Loucy (cell line): ENCODE measurements at regions not wholly inside any gene's neighbourhood (a gene's known extent, or its start where the extent isn't known, plus 50 kb on each side); places are given as distances from the start of the nearest gene placed in this dataset.

Experiments used
- H2AFZ ChIP-seq: fragments of 200-600 bp; sonication (generic); 2 replicates; pipeline ENCODE4 v1.6.0; 2016; ENCODE audit warnings: antibody characterized with exemption, mild to moderate bottlenecking, low read length, moderate library complexity
- H3F3A ChIP-seq: fragments of 200-600 bp; 2 replicates; pipeline ENCODE4 v1.6.0; 2016; ENCODE audit warnings: antibody characterized with exemption, low read depth, mild to moderate bottlenecking
- H3K27me3 ChIP-seq: fragments of 200-600 bp; sonication (generic); 2 replicates; pipeline ENCODE4 v1.6.1; 2014; ENCODE audit warnings: low read length, mild to moderate bottlenecking; ENCODE audit not compliant: insufficient read depth, poor library complexity, severe bottlenecking
- H3K36me3 ChIP-seq: fragments of 200-600 bp; sonication (generic); 2 replicates; pipeline ENCODE4 v1.6.1; 2016; ENCODE audit warnings: low read length; ENCODE audit not compliant: insufficient read depth
- H3K4me1 ChIP-seq: fragments of 200-600 bp; sonication (generic); 2 replicates; pipeline ENCODE4 v1.5.1; 2014; ENCODE audit warnings: low read length, mild to moderate bottlenecking; ENCODE audit not compliant: insufficient read depth, poor library complexity, severe bottlenecking
- H3K4me2 ChIP-seq: fragments of 200-600 bp; sonication (generic); 2 replicates; pipeline ENCODE4 v1.6.0; 2014; ENCODE audit warnings: antibody characterized with exemption, low read length, low read depth, mild to moderate bottlenecking; ENCODE audit not compliant: poor library complexity, severe bottlenecking
- H3K4me3 ChIP-seq: fragments of 200-600 bp; sonication (generic); 2 replicates; pipeline ENCODE4 v1.5.1; 2014; ENCODE audit warnings: low read length, mild to moderate bottlenecking, mixed read lengths; ENCODE audit not compliant: poor library complexity, severe bottlenecking
- H3K79me2 ChIP-seq: fragments of 200-600 bp; sonication (generic); 2 replicates; pipeline ENCODE4 v1.6.1; 2014; ENCODE audit warnings: low read length; ENCODE audit not compliant: insufficient read depth
- H3K9ac ChIP-seq: fragments of 200-600 bp; sonication (generic); 2 replicates; pipeline ENCODE4 v1.6.0; 2014; ENCODE audit warnings: mild to moderate bottlenecking, low read depth, low read length, moderate library complexity; ENCODE audit not compliant: poor library complexity, severe bottlenecking
- H3K9me2 ChIP-seq: fragments of 200-600 bp; sonication (generic); replicated peaks from 2 replicates; pipeline ENCODE4 v1.6.1; 2016; ENCODE audit warnings: low read depth, low read length, mixed read lengths
- H3K9me3 ChIP-seq: fragments of 200-600 bp; sonication (generic); 2 replicates; pipeline ENCODE4 v1.6.1; 2014; ENCODE audit warnings: mild to moderate bottlenecking, antibody characterized with exemption, low read length, low read depth; ENCODE audit not compliant: insufficient read depth
- H4K20me1 ChIP-seq: fragments of 200-600 bp; sonication (generic); 2 replicates; pipeline ENCODE4 v1.6.0; 2014; ENCODE audit warnings: antibody characterized with exemption, low read length, mild to moderate bottlenecking; ENCODE audit not compliant: insufficient read depth, poor library complexity, severe bottlenecking
- EZH2phosphoT487 ChIP-seq: fragments of 200-600 bp; IDR thresholded peaks from 2 replicates; pipeline ENCODE4 v1.6.1; 2018; ENCODE audit warnings: antibody characterized with exemption, mild to moderate bottlenecking, moderate library complexity, borderline replicate concordance
- TF ChIP-seq, protein P1 (sequence below): fragments of 200-600 bp; sonication (generic); conservative IDR thresholded peaks from 2 replicates; pipeline ENCODE4 v1.5.1; 2014; ENCODE audit warnings: mild to moderate bottlenecking, antibody characterized with exemption, low read length

DNA sequence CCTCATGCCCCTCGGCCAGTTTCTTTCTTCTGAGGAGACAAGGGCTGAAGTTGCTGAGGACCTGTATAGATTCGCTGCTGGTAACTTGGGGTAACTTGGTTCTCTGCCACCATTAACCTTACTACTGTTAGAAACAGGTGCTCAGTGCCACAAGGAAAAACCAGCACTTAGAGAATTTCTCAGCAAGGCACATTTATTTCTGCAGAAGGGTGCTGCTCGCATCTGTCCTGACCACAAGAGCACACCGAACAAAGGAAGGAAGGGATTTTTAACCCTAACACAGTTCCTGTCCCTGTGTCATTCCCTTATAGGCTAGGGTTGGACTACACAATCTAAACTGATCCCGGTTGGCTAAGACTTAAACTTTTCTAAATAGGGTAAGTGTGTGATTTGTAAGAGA is 154.1 kb downstream of the SOCS6 start:
- no peaks in the 10 kb centered on the region for H3K4me1 ChIP-seq
- no peak overlapping the region for H3K4me2 ChIP-seq
- TF ChIP-seq, protein P1, sequence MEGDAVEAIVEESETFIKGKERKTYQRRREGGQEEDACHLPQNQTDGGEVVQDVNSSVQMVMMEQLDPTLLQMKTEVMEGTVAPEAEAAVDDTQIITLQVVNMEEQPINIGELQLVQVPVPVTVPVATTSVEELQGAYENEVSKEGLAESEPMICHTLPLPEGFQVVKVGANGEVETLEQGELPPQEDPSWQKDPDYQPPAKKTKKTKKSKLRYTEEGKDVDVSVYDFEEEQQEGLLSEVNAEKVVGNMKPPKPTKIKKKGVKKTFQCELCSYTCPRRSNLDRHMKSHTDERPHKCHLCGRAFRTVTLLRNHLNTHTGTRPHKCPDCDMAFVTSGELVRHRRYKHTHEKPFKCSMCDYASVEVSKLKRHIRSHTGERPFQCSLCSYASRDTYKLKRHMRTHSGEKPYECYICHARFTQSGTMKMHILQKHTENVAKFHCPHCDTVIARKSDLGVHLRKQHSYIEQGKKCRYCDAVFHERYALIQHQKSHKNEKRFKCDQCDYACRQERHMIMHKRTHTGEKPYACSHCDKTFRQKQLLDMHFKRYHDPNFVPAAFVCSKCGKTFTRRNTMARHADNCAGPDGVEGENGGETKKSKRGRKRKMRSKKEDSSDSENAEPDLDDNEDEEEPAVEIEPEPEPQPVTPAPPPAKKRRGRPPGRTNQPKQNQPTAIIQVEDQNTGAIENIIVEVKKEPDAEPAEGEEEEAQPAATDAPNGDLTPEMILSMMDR = no peak
- TF ChIP-seq EZH2phosphoT487 = no peak
- no peaks in the 10 kb centered on the region for H3K79me2 ChIP-seq
- no peak overlapping the region for H2AFZ ChIP-seq
- H3K4me3 ChIP-seq = no peak overlapping the region
- no peaks in the 10 kb centered on the region for H3K36me3 ChIP-seq
- H3F3A ChIP-seq = no peaks in the 10 kb centered on the region
- H3K9me2 ChIP-seq = no peaks in the 10 kb centered on the region
- H4K20me1 ChIP-seq = no peaks in the 10 kb centered on the region
- no peak overlapping the region for H3K9ac ChIP-seq
- H3K9me3 ChIP-seq = peaks cover 7% of the 10 kb centered on the region; the same call in 1 of the 2 replicates
- H3K27me3 ChIP-seq = no peaks in the 10 kb centered on the region

DNA sequence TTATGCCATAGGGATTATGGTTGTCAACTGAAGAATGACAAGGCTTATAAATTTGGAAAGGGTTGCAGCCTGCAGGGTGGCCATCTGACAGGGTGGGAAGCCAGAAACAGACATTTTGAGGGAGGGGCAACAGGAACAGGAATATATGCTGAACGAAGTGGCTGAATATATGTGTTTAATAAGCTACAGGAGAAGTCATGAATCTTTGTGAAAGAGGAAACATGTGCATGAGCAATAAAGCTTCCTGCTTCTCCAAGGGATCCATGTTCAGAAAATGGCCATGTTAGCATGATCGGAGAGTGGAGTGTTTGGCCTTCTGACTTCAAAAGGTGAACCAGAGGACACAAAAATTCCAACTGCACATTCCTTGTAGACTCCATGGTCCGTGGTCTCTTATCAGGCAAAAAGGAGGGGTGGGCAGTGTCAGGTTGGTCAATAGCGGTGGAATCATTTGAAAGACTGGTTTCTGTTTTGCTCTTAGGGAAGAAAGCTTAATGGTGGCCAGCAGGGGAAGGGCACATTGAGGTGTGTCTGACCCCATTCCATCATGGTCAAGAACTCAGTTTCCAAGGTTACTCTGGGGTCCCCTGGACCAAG is 144.1 kb downstream of the SOCS6 start:
- Histone ChIP-seq H3F3A (no peaks in the 10 kb centered on the region), H3K9ac (no peak overlapping the region), H3K9me3 (no peaks in the 10 kb centered on the region), H2AFZ (peak overlapping the region; percentile 84), H3K79me2 (no peaks in the 10 kb centered on the region), H3K4me1 (no peaks in the 10 kb centered on the region), H3K4me2 (no peak overlapping the region), H4K20me1 (no peaks in the 10 kb centered on the region), H3K9me2 (no peaks in the 10 kb centered on the region), H3K4me3 (no peak overlapping the region), H3K27me3 (no peaks in the 10 kb centered on the region), H3K36me3 (no peaks in the 10 kb centered on the region)
- no peak for TF ChIP-seq EZH2phosphoT487
- TF ChIP-seq, protein P1 = no peak

DNA sequence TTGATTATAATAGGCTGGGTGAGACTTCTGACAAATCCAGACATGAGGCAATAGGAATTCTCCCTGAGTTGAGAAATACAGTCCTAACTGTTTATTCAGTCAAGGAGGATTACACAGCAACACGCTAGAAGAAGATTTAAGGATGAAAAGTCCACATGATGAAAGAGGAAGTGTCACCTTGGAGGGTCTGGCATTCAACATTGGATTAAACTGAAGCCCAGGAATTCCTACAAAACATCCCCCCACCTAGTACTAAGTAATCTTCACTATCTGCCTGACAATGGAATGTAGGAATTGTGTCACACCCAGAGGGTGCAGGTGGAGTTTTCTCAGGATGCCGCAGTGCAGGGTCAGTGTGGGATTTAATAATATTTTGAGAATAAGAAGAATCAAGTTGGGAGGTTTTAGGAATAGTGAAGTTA is 142.4 kb downstream of the SOCS6 start:
- no peaks in the 10 kb centered on the region for H3K9me2 ChIP-seq
- H3K27me3 ChIP-seq = no peaks in the 10 kb centered on the region
- H2AFZ ChIP-seq = no peak overlapping the region
- no peak overlapping the region for H3K4me2 ChIP-seq
- no peak overlapping the region for H3K4me3 ChIP-seq
- H4K20me1 ChIP-seq = no peaks in the 10 kb centered on the region
- TF ChIP-seq, protein P1 = no peak
- no peak for TF ChIP-seq EZH2phosphoT487
- no peak overlapping the region for H3K9ac ChIP-seq
- H3K9me3 ChIP-seq = no peaks in the 10 kb centered on the region
- H3K79me2 ChIP-seq = no peaks in the 10 kb centered on the region
- no peaks in the 10 kb centered on the region for H3F3A ChIP-seq
- H3K36me3 ChIP-seq = no peaks in the 10 kb centered on the region
- H3K4me1 ChIP-seq = no peaks in the 10 kb centered on the region
